ENCODE measurements at regions not wholly inside any gene's neighbourhood (a gene's known extent, or its start where the extent isn't known, plus 50 kb on each side); places are given as distances from the start of the nearest gene placed in this dataset.

- no peaks in the 10 kb centered on the region for H3K27me3 ChIP-seq
- H3K4me3 ChIP-seq: no peak overlapping the region
- H3K36me3 ChIP-seq (replicated peaks; ENCODE audit: insufficient read depth, low read depth): no peaks in the 10 kb centered on the region
- WGBS (ENCODE audit: low lambda C conversion rate, missing lambda C conversion rate): 86% methylated on average over 8 of the region's 8 CpGs
- H4K20me1 ChIP-seq (ENCODE audit: insufficient read depth, poor library complexity, severe bottlenecking): no peaks in the 10 kb centered on the region
- no peaks in the 10 kb centered on the region for H3K79me2 ChIP-seq
- no peaks in the 10 kb centered on the region for H3K9me2 ChIP-seq (replicated peaks; ENCODE audit: insufficient read depth)
- no peak overlapping the region for H3K4me2 ChIP-seq
- H3K4me1 ChIP-seq (ENCODE audit: insufficient read depth): no peaks in the 10 kb centered on the region
- no peak overlapping the region for H2AFZ ChIP-seq
- TF ChIP-seq EZH2phosphoT487 (IDR thresholded peaks at IDR 0.05; ENCODE audit: low read depth, severe bottlenecking, unreplicated experiment) (no peak), EZH2 (IDR thresholded peaks at IDR 0.05; ENCODE audit: borderline replicate concordance) (no peak), CTCF (IDR thresholded peaks at IDR 0.05; ENCODE audit: poor library complexity) (no peak)
- no peak for DNase-seq (ENCODE audit: low spot score)
- no peak overlapping the region for H3K27ac ChIP-seq
- no peaks in the 10 kb centered on the region for H3K9me3 ChIP-seq (ENCODE audit: low read depth)
Observed at GRCh38 chr20:56762829-56763228, 133.7 kb downstream of the TFAP2C start.

GRCh38 chr20:56764671-56765070 lies 135.6 kb downstream of the TFAP2C start:
- Histone ChIP-seq H2AFZ (no peak overlapping the region), H3K4me1 (ENCODE audit: insufficient read depth) (no peaks in the 10 kb centered on the region), H3K36me3 (replicated peaks; ENCODE audit: insufficient read depth, low read depth) (no peaks in the 10 kb centered on the region), H3K27ac (no peak overlapping the region), H4K20me1 (ENCODE audit: insufficient read depth, poor library complexity, severe bottlenecking) (no peaks in the 10 kb centered on the region), H3K9me3 (ENCODE audit: low read depth) (no peaks in the 10 kb centered on the region), H3K79me2 (no peaks in the 10 kb centered on the region), H3K9me2 (replicated peaks; ENCODE audit: insufficient read depth) (no peaks in the 10 kb centered on the region), H3K4me3 (no peak overlapping the region), H3K4me2 (no peak overlapping the region), H3K27me3 (no peaks in the 10 kb centered on the region)
- no peak for DNase-seq (ENCODE audit: low spot score)
- no peak for TF ChIP-seq EZH2phosphoT487 (IDR thresholded peaks at IDR 0.05; ENCODE audit: low read depth, severe bottlenecking, unreplicated experiment)
- TF ChIP-seq EZH2 (IDR thresholded peaks at IDR 0.05; ENCODE audit: borderline replicate concordance): no peak
- TF ChIP-seq CTCF (IDR thresholded peaks at IDR 0.05; ENCODE audit: poor library complexity): no peak
- WGBS (ENCODE audit: low lambda C conversion rate, missing lambda C conversion rate): 88% methylated on average over 15 of the region's 15 CpGs

- 89% methylated on average over 12 of the region's 12 CpGs for WGBS (ENCODE audit: low lambda C conversion rate, missing lambda C conversion rate)
- no peak overlapping the region for H2AFZ ChIP-seq
- H3K27ac ChIP-seq: no peak overlapping the region
Observed at GRCh38 chr20:56765172-56766073, 136.3 kb downstream of the TFAP2C start.

More at GRCh38 chr20:56765172-56766073, 136.3 kb downstream of the TFAP2C start:
- Histone ChIP-seq H3K4me2 (no peak overlapping the region), H3K36me3 (replicated peaks; ENCODE audit: insufficient read depth, low read depth) (no peaks in the 10 kb centered on the region), H3K79me2 (no peaks in the 10 kb centered on the region), H3K4me3 (no peak overlapping the region), H3K9me2 (replicated peaks; ENCODE audit: insufficient read depth) (no peaks in the 10 kb centered on the region), H3K27me3 (no peaks in the 10 kb centered on the region), H3K9me3 (ENCODE audit: low read depth) (no peaks in the 10 kb centered on the region), H4K20me1 (ENCODE audit: insufficient read depth, poor library complexity, severe bottlenecking) (no peaks in the 10 kb centered on the region), H3K4me1 (ENCODE audit: insufficient read depth) (no peaks in the 10 kb centered on the region)
- DNase-seq (ENCODE audit: low spot score): no peak
- TF ChIP-seq EZH2phosphoT487 (IDR thresholded peaks at IDR 0.05; ENCODE audit: low read depth, severe bottlenecking, unreplicated experiment) (no peak), CTCF (IDR thresholded peaks at IDR 0.05; ENCODE audit: poor library complexity) (no peak), EZH2 (IDR thresholded peaks at IDR 0.05; ENCODE audit: borderline replicate concordance) (no peak)
